ENCODE measurements at regions not wholly inside any gene's neighbourhood (a gene's known extent, or its start where the extent isn't known, plus 50 kb on each side); places are given as distances from the start of the nearest gene placed in this dataset.

- intact Hi-C loops (cut with micrococcal nuclease): no loop called here
- no peak for TF ChIP-seq CTCF (IDR thresholded peaks at IDR 0.05; ENCODE audit: unreplicated experiment)
- Mint-ChIP-seq H3K4me1 (ENCODE audit: insufficient read depth, unreplicated experiment) (no peaks in the 10 kb centered on the region), H3K36me3 (ENCODE audit: insufficient read depth, unreplicated experiment) (no peaks in the 10 kb centered on the region), H3K27ac (ENCODE audit: low read depth, unreplicated experiment) (no peak overlapping the region), H3K4me3 (ENCODE audit: unreplicated experiment) (no peak overlapping the region), H3K9me3 (ENCODE audit: unreplicated experiment) (no peaks in the 10 kb centered on the region), H3K27me3 (ENCODE audit: insufficient read depth, unreplicated experiment) (no peaks in the 10 kb centered on the region)
- POLR2A ChIA-PET: no interaction called here
- DNase-seq (ENCODE audit: unreplicated experiment): no peak
- CTCF ChIA-PET: no interaction called here
- BruUV-seq (replicated peaks): no TSS peak
These were observed 84.3 kb upstream of the MAFB start for GRCh38 chr20:40773376-40773775.

GRCh38 chr20:40774252-40774651 is 85.2 kb upstream of the MAFB start:
- BruUV-seq (replicated peaks): no TSS peak
- TF ChIP-seq CTCF (IDR thresholded peaks at IDR 0.05; ENCODE audit: unreplicated experiment): no peak
- DNase-seq (ENCODE audit: unreplicated experiment): no peak
- no peak overlapping the region for H3K4me3 Mint-ChIP-seq (ENCODE audit: unreplicated experiment)
- H3K36me3 Mint-ChIP-seq (ENCODE audit: insufficient read depth, unreplicated experiment): no peaks in the 10 kb centered on the region
- H3K4me1 Mint-ChIP-seq (ENCODE audit: insufficient read depth, unreplicated experiment): no peaks in the 10 kb centered on the region
- CTCF ChIA-PET: no interaction called here
- H3K9me3 Mint-ChIP-seq (ENCODE audit: unreplicated experiment): no peaks in the 10 kb centered on the region
- no peak overlapping the region for H3K27ac Mint-ChIP-seq (ENCODE audit: low read depth, unreplicated experiment)
- no peaks in the 10 kb centered on the region for H3K27me3 Mint-ChIP-seq (ENCODE audit: insufficient read depth, unreplicated experiment)
- intact Hi-C loops (cut with micrococcal nuclease): no loop called here
- POLR2A ChIA-PET: interaction anchor here (1.0 kb wide), 1 partner anchor 12 kb away, joined by 3 read pairs; no protein-coding TSS in a partner anchor

GRCh38 chr20:40775561-40776146 is 86.6 kb upstream of the MAFB start:
- Mint-ChIP-seq H3K4me1 (ENCODE audit: insufficient read depth, unreplicated experiment) (no peaks in the 10 kb centered on the region), H3K9me3 (ENCODE audit: unreplicated experiment) (no peaks in the 10 kb centered on the region), H3K27ac (ENCODE audit: low read depth, unreplicated experiment) (no peak overlapping the region), H3K4me3 (ENCODE audit: unreplicated experiment) (no peak overlapping the region), H3K36me3 (ENCODE audit: insufficient read depth, unreplicated experiment) (no peaks in the 10 kb centered on the region), H3K27me3 (ENCODE audit: insufficient read depth, unreplicated experiment) (no peaks in the 10 kb centered on the region)
- no TSS peak for BruUV-seq (replicated peaks)
- no peak for DNase-seq (ENCODE audit: unreplicated experiment)
- intact Hi-C loops (cut with micrococcal nuclease): no loop called here
- ChIA-PET CTCF (interaction anchor here (1.1 kb wide), 1 partner anchor 34 kb away, joined by 8 read pairs; no protein-coding TSS in a partner anchor), POLR2A (interaction anchor here (0.6 to 1.0 kb wide), 2 partner anchors 13 to 926 kb away, joined by 3 read pairs; no protein-coding TSS in a partner anchor)
- no peak for TF ChIP-seq CTCF (IDR thresholded peaks at IDR 0.05; ENCODE audit: unreplicated experiment)

- ChIA-PET POLR2A (interaction anchor here (0.7 kb wide), 1 partner anchor 391 kb away, joined by 4 read pairs; no protein-coding TSS in a partner anchor), CTCF (interaction anchor here (1.1 kb wide), 1 partner anchor 35 kb away, joined by 8 read pairs; no protein-coding TSS in a partner anchor)
- no peaks in the 10 kb centered on the region for H3K4me1 Mint-ChIP-seq (ENCODE audit: insufficient read depth, unreplicated experiment)
- no peaks in the 10 kb centered on the region for H3K27me3 Mint-ChIP-seq (ENCODE audit: insufficient read depth, unreplicated experiment)
- TF ChIP-seq CTCF (IDR thresholded peaks at IDR 0.05; ENCODE audit: unreplicated experiment): no peak
- H3K4me3 Mint-ChIP-seq (ENCODE audit: unreplicated experiment): no peak overlapping the region
- intact Hi-C loops (cut with micrococcal nuclease): no loop called here
- H3K27ac Mint-ChIP-seq (ENCODE audit: low read depth, unreplicated experiment): no peak overlapping the region
- H3K9me3 Mint-ChIP-seq (ENCODE audit: unreplicated experiment): no peaks in the 10 kb centered on the region
- H3K36me3 Mint-ChIP-seq (ENCODE audit: insufficient read depth, unreplicated experiment): no peaks in the 10 kb centered on the region
- DNase-seq (ENCODE audit: unreplicated experiment): no peak
- no TSS peak for BruUV-seq (replicated peaks)
These were observed 87.7 kb upstream of the MAFB start for GRCh38 chr20:40776466-40777457.
